A673 (cell line): ENCODE measurements at regions not wholly inside any gene's neighbourhood (a gene's known extent, or its start where the extent isn't known, plus 50 kb on each side); places are given as distances from the start of the nearest gene placed in this dataset.

Experiments used
- EZH2 ChIP-seq: fragments of 200-600 bp; sonication (generic); IDR thresholded peaks from 2 replicates; pipeline ENCODE4 v1.6.1; 2017; ENCODE audit warnings: borderline replicate concordance, low read depth, mild to moderate bottlenecking, mixed read lengths, antibody characterized with exemption, low read length; ENCODE audit not compliant: poor library complexity, severe bottlenecking
- TF ChIP-seq, protein P1 (sequence below): fragments of 300-800, 200-600 bp; sonication (generic); conservative IDR thresholded peaks from 2 replicates; pipeline ENCODE4 v1.5.1; 2017; ENCODE audit warnings: low read depth, mild to moderate bottlenecking, antibody characterized with exemption, low read length, moderate library complexity, mixed read lengths

DNA sequence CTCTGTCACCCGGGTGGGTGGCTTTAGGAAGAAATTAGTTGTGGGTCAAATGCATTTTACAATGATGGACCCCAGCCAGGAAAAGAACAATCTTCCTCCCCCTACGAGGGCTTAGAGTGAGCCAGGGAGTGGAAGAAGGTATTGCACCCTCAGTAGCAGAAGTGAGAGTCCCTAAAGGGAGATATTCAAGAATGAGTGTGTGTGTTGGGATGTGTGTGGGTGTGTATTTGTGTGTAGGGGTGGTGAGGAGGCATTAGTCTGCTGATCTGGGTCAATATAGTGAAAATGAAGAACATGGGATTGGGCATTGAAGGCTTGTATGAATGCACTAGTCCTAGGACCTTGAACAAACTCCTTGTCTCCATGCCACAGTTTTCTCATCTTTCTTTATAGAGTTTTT, 85.2 kb upstream of the RUNX1 start:
- TF ChIP-seq, protein P1, sequence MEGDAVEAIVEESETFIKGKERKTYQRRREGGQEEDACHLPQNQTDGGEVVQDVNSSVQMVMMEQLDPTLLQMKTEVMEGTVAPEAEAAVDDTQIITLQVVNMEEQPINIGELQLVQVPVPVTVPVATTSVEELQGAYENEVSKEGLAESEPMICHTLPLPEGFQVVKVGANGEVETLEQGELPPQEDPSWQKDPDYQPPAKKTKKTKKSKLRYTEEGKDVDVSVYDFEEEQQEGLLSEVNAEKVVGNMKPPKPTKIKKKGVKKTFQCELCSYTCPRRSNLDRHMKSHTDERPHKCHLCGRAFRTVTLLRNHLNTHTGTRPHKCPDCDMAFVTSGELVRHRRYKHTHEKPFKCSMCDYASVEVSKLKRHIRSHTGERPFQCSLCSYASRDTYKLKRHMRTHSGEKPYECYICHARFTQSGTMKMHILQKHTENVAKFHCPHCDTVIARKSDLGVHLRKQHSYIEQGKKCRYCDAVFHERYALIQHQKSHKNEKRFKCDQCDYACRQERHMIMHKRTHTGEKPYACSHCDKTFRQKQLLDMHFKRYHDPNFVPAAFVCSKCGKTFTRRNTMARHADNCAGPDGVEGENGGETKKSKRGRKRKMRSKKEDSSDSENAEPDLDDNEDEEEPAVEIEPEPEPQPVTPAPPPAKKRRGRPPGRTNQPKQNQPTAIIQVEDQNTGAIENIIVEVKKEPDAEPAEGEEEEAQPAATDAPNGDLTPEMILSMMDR, result no peak
- no peak for TF ChIP-seq EZH2
